Activated T-cell treated with anti-CD3 and anti-CD28 coated beads, Interleukin-2, amount 50 U/mL, for 24 hours (primary cell): ENCODE measurements at regions not wholly inside any gene's neighbourhood (a gene's known extent, or its start where the extent isn't known, plus 50 kb on each side); places are given as distances from the start of the nearest gene placed in this dataset.

Experiments
- DNase-seq: peaks from one replicate; pipeline ENCODE4 v3.0.0-alpha.2; 2020
- H3K27ac Mint-ChIP-seq: 2 replicates; pipeline ENCODE4 v1.8.0; 2020; ENCODE audit warnings: mild to moderate bottlenecking, mixed read lengths
- H3K27me3 Mint-ChIP-seq: 2 replicates; pipeline ENCODE4 v1.8.0; 2020; ENCODE audit warnings: mixed read lengths
- H3K36me3 Mint-ChIP-seq: 2 replicates; pipeline ENCODE4 v1.8.0; 2020; ENCODE audit warnings: low read depth, mixed read lengths
- H3K4me1 Mint-ChIP-seq: 2 replicates; pipeline ENCODE4 v1.8.0; 2020; ENCODE audit warnings: low read depth, mixed read lengths
- H3K4me3 Mint-ChIP-seq: 2 replicates; pipeline ENCODE4 v1.8.0; 2020; ENCODE audit warnings: mild to moderate bottlenecking, moderate library complexity, mixed read lengths
- H3K9me3 Mint-ChIP-seq: 2 replicates; pipeline ENCODE4 v1.8.0; 2020; ENCODE audit warnings: mixed read lengths

DNA sequence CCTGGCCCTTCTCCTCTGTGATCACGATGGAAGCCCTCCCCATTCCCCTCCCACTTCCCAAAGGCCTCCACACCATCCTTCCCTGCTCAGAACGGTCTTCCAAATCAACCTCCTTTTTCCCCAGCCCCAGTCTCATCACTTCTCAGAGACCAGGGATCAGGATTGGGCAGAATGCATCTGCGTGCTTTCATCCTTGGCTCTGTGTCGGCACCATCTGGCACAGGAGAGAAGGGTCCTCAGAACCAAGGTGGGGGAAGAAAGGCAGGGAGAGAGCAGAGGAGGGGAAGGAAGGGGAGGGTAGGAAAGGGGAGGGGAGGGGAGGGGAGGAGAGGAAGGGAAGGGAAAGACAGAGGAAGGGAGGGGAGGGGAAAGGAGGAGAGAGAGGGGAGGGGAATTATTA, 52.4 kb upstream of the FICD start:
- no peaks in the 10 kb centered on the region for H3K9me3 Mint-ChIP-seq
- H3K36me3 Mint-ChIP-seq = no peaks in the 10 kb centered on the region
- H3K27me3 Mint-ChIP-seq = peaks cover 48% of the 10 kb centered on the region
- no peak overlapping the region for H3K4me3 Mint-ChIP-seq
- H3K4me1 Mint-ChIP-seq = no peaks in the 10 kb centered on the region
- no peak for DNase-seq
- no peak overlapping the region for H3K27ac Mint-ChIP-seq

- Mint-ChIP-seq H3K27me3 (peaks cover 40% of the 10 kb centered on the region), H3K9me3 (no peaks in the 10 kb centered on the region), H3K4me1 (no peaks in the 10 kb centered on the region), H3K36me3 (no peaks in the 10 kb centered on the region), H3K27ac (no peak overlapping the region), H3K4me3 (no peak overlapping the region)
- no peak for DNase-seq
Observed at GRCh38 chr12:108461058-108461660, 53.9 kb upstream of the FICD start.

DNA sequence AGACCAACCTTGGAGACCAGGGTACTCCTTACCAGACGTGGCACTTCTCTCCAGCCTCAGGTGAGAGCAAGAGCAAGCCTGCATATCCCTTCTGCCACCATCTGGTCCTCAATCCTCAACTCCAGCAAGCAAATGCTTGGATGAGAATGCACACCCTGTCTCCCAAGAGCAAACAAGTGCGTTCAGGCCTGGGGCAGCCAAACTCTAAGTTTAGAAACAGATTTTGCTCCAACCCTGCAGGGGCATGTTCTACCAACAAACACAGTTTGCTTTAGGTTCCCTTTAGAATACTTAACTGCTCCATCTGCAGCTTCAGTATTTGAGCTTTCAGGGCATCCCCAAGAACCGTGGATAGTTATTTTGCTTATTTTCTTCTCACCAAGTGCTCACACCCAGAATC, 55.9 kb upstream of the FICD start:
- no peak for DNase-seq
- no peaks in the 10 kb centered on the region for H3K36me3 Mint-ChIP-seq
- peaks cover 47% of the 10 kb centered on the region for H3K27me3 Mint-ChIP-seq
- H3K9me3 Mint-ChIP-seq = no peaks in the 10 kb centered on the region
- H3K4me3 Mint-ChIP-seq = no peak overlapping the region
- no peaks in the 10 kb centered on the region for H3K4me1 Mint-ChIP-seq
- no peak overlapping the region for H3K27ac Mint-ChIP-seq

DNA sequence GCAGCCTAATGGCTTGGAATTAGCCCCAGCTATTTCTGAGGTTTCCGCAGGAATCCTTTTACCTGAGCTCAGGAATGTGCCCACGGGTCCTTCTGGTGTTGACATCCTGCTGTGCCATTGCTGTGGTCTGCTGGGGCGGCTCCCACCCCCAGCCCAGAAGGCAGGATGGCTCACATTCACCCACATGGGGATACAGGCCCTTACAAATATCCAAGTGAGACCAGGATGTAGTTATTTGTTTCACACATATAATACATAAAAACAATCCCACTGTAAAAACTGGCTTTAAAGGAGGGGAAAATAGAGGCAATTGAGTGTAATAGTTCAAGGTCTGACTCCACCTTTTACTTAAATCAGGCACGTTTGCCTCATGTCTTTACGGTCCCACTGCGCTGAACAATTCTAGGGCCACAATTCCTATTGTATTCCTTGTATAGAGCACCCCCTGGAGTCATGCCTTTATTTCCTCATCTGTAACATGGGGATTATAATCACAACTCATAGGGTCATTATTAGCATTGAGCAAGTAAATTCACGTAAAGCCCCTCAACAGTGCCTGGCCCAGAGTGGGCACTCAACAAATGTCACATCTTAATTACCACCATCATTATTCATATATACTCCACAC, 57.2 kb upstream of the FICD start:
- H3K9me3 Mint-ChIP-seq = no peaks in the 10 kb centered on the region
- peaks cover 41% of the 10 kb centered on the region for H3K27me3 Mint-ChIP-seq
- no peaks in the 10 kb centered on the region for H3K4me1 Mint-ChIP-seq
- no peak overlapping the region for H3K27ac Mint-ChIP-seq
- no peaks in the 10 kb centered on the region for H3K36me3 Mint-ChIP-seq
- no peak overlapping the region for H3K4me3 Mint-ChIP-seq
- DNase-seq = no peak

- DNase-seq = no peak
- Mint-ChIP-seq H3K36me3 (no peaks in the 10 kb centered on the region), H3K9me3 (no peaks in the 10 kb centered on the region), H3K27me3 (peaks cover 39% of the 10 kb centered on the region), H3K4me3 (no peak overlapping the region), H3K27ac (no peak overlapping the region), H3K4me1 (no peaks in the 10 kb centered on the region)
Observed at GRCh38 chr12:108457006-108457733, 57.9 kb upstream of the FICD start.

DNA sequence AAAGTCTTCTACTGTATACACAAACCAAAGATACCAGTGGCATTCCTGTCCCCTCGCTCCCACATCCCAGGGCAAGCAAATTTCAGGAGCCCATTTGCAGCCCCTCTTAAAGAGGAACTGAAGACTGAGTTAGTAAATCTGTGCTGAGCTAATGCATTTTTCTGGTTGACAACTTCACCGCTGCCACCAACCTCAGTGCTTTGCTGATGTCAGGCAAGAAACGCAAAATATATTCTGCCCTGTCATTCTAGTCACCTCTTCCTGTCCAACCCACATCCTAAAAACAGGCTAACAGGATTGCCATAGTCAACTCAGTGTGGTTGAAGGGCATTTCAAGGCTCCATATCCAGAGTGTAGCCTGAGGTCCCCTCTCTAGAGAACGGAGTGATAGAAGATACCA, 59.4 kb upstream of the FICD start:
- Mint-ChIP-seq H3K4me1 (no peaks in the 10 kb centered on the region), H3K36me3 (no peaks in the 10 kb centered on the region), H3K9me3 (no peaks in the 10 kb centered on the region), H3K27ac (no peak overlapping the region), H3K4me3 (no peak overlapping the region), H3K27me3 (peaks cover 39% of the 10 kb centered on the region)
- no peak for DNase-seq

- H3K36me3 Mint-ChIP-seq = no peaks in the 10 kb centered on the region
- H3K4me1 Mint-ChIP-seq = no peaks in the 10 kb centered on the region
- peaks cover 33% of the 10 kb centered on the region for H3K27me3 Mint-ChIP-seq
Observed at GRCh38 chr12:108454539-108455139, 60.4 kb upstream of the FICD start.

DNA sequence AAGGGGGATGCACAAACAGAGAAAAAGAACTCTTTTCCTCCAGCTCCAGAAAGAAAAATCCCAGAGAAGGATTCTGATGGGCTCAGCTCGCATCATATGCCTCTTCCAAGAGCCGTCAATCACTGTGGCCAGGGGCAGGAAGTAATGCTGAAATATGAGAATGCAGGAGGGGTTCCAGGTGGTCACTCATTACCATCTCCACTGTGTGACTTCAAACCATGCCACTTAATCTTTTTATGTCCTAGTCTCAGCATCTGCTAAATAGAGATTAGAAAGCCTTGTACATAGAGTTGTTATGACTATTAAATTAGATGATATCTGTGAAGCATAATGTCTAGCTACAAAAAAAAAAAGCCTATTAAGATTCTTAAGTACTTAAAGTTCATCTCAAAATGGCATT, 65.6 kb upstream of the FICD start:
- H3K36me3 Mint-ChIP-seq = no peaks in the 10 kb centered on the region
- peaks cover 47% of the 10 kb centered on the region for H3K27me3 Mint-ChIP-seq
- DNase-seq = no peak
- no peaks in the 10 kb centered on the region for H3K4me1 Mint-ChIP-seq
- H3K9me3 Mint-ChIP-seq = no peaks in the 10 kb centered on the region
- no peak overlapping the region for H3K27ac Mint-ChIP-seq
- H3K4me3 Mint-ChIP-seq = no peak overlapping the region

More at GRCh38 chr12:108454539-108455139, 60.4 kb upstream of the FICD start:
- Mint-ChIP-seq H3K27ac (no peak overlapping the region), H3K9me3 (no peaks in the 10 kb centered on the region), H3K4me3 (no peak overlapping the region)
- DNase-seq = no peak

DNA sequence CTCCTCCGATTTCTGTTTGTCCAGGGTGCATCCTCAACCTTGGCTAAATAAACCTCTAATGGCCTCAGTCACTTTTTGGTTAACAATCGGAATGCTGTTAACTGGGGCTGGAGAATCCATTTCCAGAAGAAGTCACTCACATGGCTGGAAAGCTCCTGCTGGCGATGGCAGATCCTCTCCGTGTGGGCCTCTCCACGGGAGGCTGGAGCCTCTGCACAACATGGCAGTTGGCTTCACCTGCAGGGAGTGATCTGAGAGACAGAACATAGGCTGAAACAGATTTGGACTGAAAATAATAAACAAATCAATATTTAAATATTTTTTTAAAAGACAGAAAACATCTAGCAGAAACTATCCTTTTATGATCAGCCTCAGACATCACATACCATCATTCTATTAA, 66.8 kb upstream of the FICD start:
- Mint-ChIP-seq H3K27ac (no peak overlapping the region), H3K27me3 (peaks cover 48% of the 10 kb centered on the region), H3K36me3 (no peaks in the 10 kb centered on the region), H3K4me3 (no peak overlapping the region), H3K4me1 (no peaks in the 10 kb centered on the region), H3K9me3 (no peaks in the 10 kb centered on the region)
- DNase-seq = no peak

- Mint-ChIP-seq H3K27me3 (peaks cover 46% of the 10 kb centered on the region), H3K4me1 (no peaks in the 10 kb centered on the region), H3K4me3 (no peak overlapping the region), H3K27ac (no peak overlapping the region), H3K36me3 (no peaks in the 10 kb centered on the region), H3K9me3 (no peaks in the 10 kb centered on the region)
- DNase-seq = no peak
Observed at GRCh38 chr12:108447168-108447832, 67.8 kb upstream of the FICD start.

GRCh38 chr12:108446766-108447165, 68.3 kb upstream of the FICD start:
- Mint-ChIP-seq H3K4me1 (no peaks in the 10 kb centered on the region), H3K9me3 (no peaks in the 10 kb centered on the region)

GRCh38 chr12:108442910-108443309, 72.2 kb upstream of the FICD start:
- no peak for DNase-seq
- Mint-ChIP-seq H3K27me3 (peaks cover 55% of the 10 kb centered on the region), H3K4me3 (no peak overlapping the region), H3K4me1 (no peaks in the 10 kb centered on the region), H3K36me3 (no peaks in the 10 kb centered on the region), H3K27ac (no peak overlapping the region), H3K9me3 (no peaks in the 10 kb centered on the region)

More at GRCh38 chr12:108446766-108447165, 68.3 kb upstream of the FICD start:
- no peaks in the 10 kb centered on the region for H3K36me3 Mint-ChIP-seq
- H3K27ac Mint-ChIP-seq = no peak overlapping the region
- DNase-seq = no peak
- H3K4me3 Mint-ChIP-seq = no peak overlapping the region
- H3K27me3 Mint-ChIP-seq = peaks cover 44% of the 10 kb centered on the region

GRCh38 chr12:108442067-108442466, 73.0 kb upstream of the FICD start:
- no peaks in the 10 kb centered on the region for H3K4me1 Mint-ChIP-seq
- H3K4me3 Mint-ChIP-seq = no peak overlapping the region
- H3K27me3 Mint-ChIP-seq = peaks cover 49% of the 10 kb centered on the region
- H3K36me3 Mint-ChIP-seq = no peaks in the 10 kb centered on the region
- DNase-seq = no peak
- no peaks in the 10 kb centered on the region for H3K9me3 Mint-ChIP-seq
- no peak overlapping the region for H3K27ac Mint-ChIP-seq

GRCh38 chr12:108441549-108441948, 73.5 kb upstream of the FICD start:
- Mint-ChIP-seq H3K4me1 (no peaks in the 10 kb centered on the region), H3K4me3 (no peak overlapping the region), H3K36me3 (no peaks in the 10 kb centered on the region), H3K27me3 (peaks cover 43% of the 10 kb centered on the region), H3K27ac (no peak overlapping the region), H3K9me3 (no peaks in the 10 kb centered on the region)
- DNase-seq = no peak
